Mesothelial cell of epicardium (in vitro differentiated cells): ENCODE measurements at regions not wholly inside any gene's neighbourhood (a gene's known extent, or its start where the extent isn't known, plus 50 kb on each side); places are given as distances from the start of the nearest gene placed in this dataset.

Source experiments
- DNase-seq, 2 experiments: peaks; one replicate each; pipeline ENCODE4 v3.0.0; 2021; ENCODE audit warnings: low spot score in 2 of 2; ENCODE audit not compliant: unreplicated experiment in 2 of 2
- H3K27ac Mint-ChIP-seq: 2 replicates; pipeline ENCODE4 v1.8.0; 2021; ENCODE audit warnings: mixed read lengths
- H3K27me3 Mint-ChIP-seq: 2 replicates; pipeline ENCODE4 v1.8.0; 2021; ENCODE audit warnings: low read depth, mixed read lengths
- H3K36me3 Mint-ChIP-seq: 2 replicates; pipeline ENCODE4 v1.8.0; 2021; ENCODE audit warnings: mixed read lengths
- H3K4me1 Mint-ChIP-seq: 2 replicates; pipeline ENCODE4 v1.8.0; 2021; ENCODE audit warnings: mixed read lengths
- H3K4me3 Mint-ChIP-seq: 2 replicates; pipeline ENCODE4 v1.8.0; 2021; ENCODE audit warnings: mild to moderate bottlenecking, moderate library complexity, mixed read lengths
- H3K9me3 Mint-ChIP-seq: 2 replicates; pipeline ENCODE4 v1.8.0; 2021; ENCODE audit warnings: mixed read lengths
- CTCF ChIP-seq: fragments of 200-600 bp; sonication (generic); IDR thresholded peaks from one replicate; pipeline ENCODE4 v1.5.0; 2021; ENCODE audit warnings: antibody characterized with exemption; ENCODE audit not compliant: unreplicated experiment

GRCh38 chr18:43422518-43422917, 145.2 kb upstream of the SYT4 start:
- TF ChIP-seq CTCF: no peak
- H3K9me3 Mint-ChIP-seq: peaks cover 8% of the 10 kb centered on the region
- no peak overlapping the region for H3K4me3 Mint-ChIP-seq
- no peaks in the 10 kb centered on the region for H3K27me3 Mint-ChIP-seq
- H3K27ac Mint-ChIP-seq: no peak overlapping the region
- no peak for DNase-seq
- H3K36me3 Mint-ChIP-seq: no peaks in the 10 kb centered on the region
- no peaks in the 10 kb centered on the region for H3K4me1 Mint-ChIP-seq

- Mint-ChIP-seq H3K36me3 (peaks cover 2% of the 10 kb centered on the region), H3K27me3 (no peaks in the 10 kb centered on the region), H3K4me3 (no peak overlapping the region), H3K27ac (no peak overlapping the region), H3K9me3 (peaks cover 22% of the 10 kb centered on the region), H3K4me1 (no peaks in the 10 kb centered on the region)
- DNase-seq: no peak
- no peak for TF ChIP-seq CTCF
Measured at GRCh38 chr18:43435851-43436250, 158.6 kb upstream of the SYT4 start.

GRCh38 chr18:43442131-43442530, 164.8 kb upstream of the SYT4 start:
- Mint-ChIP-seq H3K4me1 (no peaks in the 10 kb centered on the region), H3K36me3 (peaks cover 2% of the 10 kb centered on the region), H3K9me3 (peaks cover 26% of the 10 kb centered on the region), H3K27me3 (no peaks in the 10 kb centered on the region), H3K27ac (no peak overlapping the region), H3K4me3 (no peak overlapping the region)
- no peak for TF ChIP-seq CTCF
- no peak for DNase-seq

- H3K36me3 Mint-ChIP-seq: peaks cover 2% of the 10 kb centered on the region
- H3K4me3 Mint-ChIP-seq: no peak overlapping the region
- H3K27me3 Mint-ChIP-seq: no peaks in the 10 kb centered on the region
- no peaks in the 10 kb centered on the region for H3K4me1 Mint-ChIP-seq
- TF ChIP-seq CTCF: no peak
- H3K9me3 Mint-ChIP-seq: peaks cover 26% of the 10 kb centered on the region
- no peak overlapping the region for H3K27ac Mint-ChIP-seq
- DNase-seq: no peak
Measured at GRCh38 chr18:43442571-43442970, 165.3 kb upstream of the SYT4 start.

- TF ChIP-seq CTCF: no peak
- Mint-ChIP-seq H3K27ac (no peak overlapping the region), H3K36me3 (peaks cover 2% of the 10 kb centered on the region), H3K4me3 (no peak overlapping the region), H3K4me1 (no peaks in the 10 kb centered on the region), H3K9me3 (peaks cover 32% of the 10 kb centered on the region), H3K27me3 (no peaks in the 10 kb centered on the region)
- no peak for DNase-seq
Measured at GRCh38 chr18:43465483-43465882, 188.2 kb upstream of the SYT4 start.

GRCh38 chr18:43471873-43472272, 194.6 kb upstream of the SYT4 start:
- TF ChIP-seq CTCF: no peak

More at GRCh38 chr18:43471873-43472272, 194.6 kb upstream of the SYT4 start:
- Mint-ChIP-seq H3K27ac (no peak overlapping the region), H3K27me3 (peaks cover 3% of the 10 kb centered on the region), H3K36me3 (no peaks in the 10 kb centered on the region), H3K4me1 (no peaks in the 10 kb centered on the region), H3K9me3 (peaks cover 10% of the 10 kb centered on the region), H3K4me3 (no peak overlapping the region)
- no peak for DNase-seq
